Motor neuron (in vitro differentiated cells): ENCODE measurements at regions not wholly inside any gene's neighbourhood (a gene's known extent, or its start where the extent isn't known, plus 50 kb on each side); places are given as distances from the start of the nearest gene placed in this dataset.
A peak's percentile ranks its signal among the peaks of the same experiment; 100 is the strongest.

Experiments
- ATAC-seq, 8 experiments: fragments of 200-7000 bp; cut with Tn5 transposase; replicated peaks in 6 of 8; 2 replicates each; pipeline ENCODE4 v1.8.0; 2021; ENCODE audit warnings: mild to moderate bottlenecking in 8 of 8, moderate library complexity in 8 of 8
- H3K27ac ChIP-seq, 2 donors: fragments of 250-450 bp; sonication (Bioruptor Pico); 2 replicates each; pipeline ENCODE4 v1.9.0; 2021; ENCODE audit warnings: antibody characterized with exemption in 2 of 2, mild to moderate bottlenecking in 2 of 2, moderate library complexity in 1 of 2
- H3K4me1 ChIP-seq, 2 donors: fragments of 250-450 bp; sonication (Bioruptor Pico); replicated peaks in 1 of 2; 2 replicates each; pipeline ENCODE4 v1.6.1; 2021; ENCODE audit warnings: antibody characterized with exemption in 2 of 2, mild to moderate bottlenecking in 2 of 2, moderate library complexity in 1 of 2
- H3K4me3 ChIP-seq, 5 donors: fragments of 250-450 bp; sonication (Bioruptor Pico); 2 replicates each; pipeline ENCODE4 v1.9.0; 2021; ENCODE audit warnings: antibody characterized with exemption in 5 of 5, mild to moderate bottlenecking in 5 of 5, moderate library complexity in 4 of 5
- WGBS, 10 experiments: fragments of 450-650 bp; shearing (Covaris generic); methylation state at CpG; one replicate each; pipeline ENCODE4 v1.0.0; 2022; 5-methylcytosine and 5-hydroxymethylcytosine counted together
- in situ Hi-C, 9 experiments: fragments of 400-800 bp; cut with MboI; loops; one replicate each; pipeline ENCODE4 v1.15.0; 2021; ENCODE audit warnings: low sequenced_read_pairs in 9 of 9, low pct_unique_long_range_greater_than_20kb in 2 of 9; ENCODE audit not compliant: unreplicated experiment in 9 of 9

GRCh38 chr12:28883406-28883997 is 265.6 kb upstream of the FAR2 start:
- WGBS, 10 experiments: 18 to 83% (median 37%) methylated on average over 1 to 2 of the region's 2 CpGs
- no peak for ATAC-seq
- Histone ChIP-seq H3K4me1 (no peaks in the 10 kb centered on the region), H3K27ac (no peak overlapping the region), H3K4me3 (no peak overlapping the region)
- in situ Hi-C loops: no loop called here

- ATAC-seq: peak in 1 of 8 experiments; percentile 31
- WGBS, 10 experiments: 0 to 94% (median 55%) methylated on average over 1 to 3 of the region's 3 CpGs
- Histone ChIP-seq H3K4me3 (no peak overlapping the region), H3K27ac (no peak overlapping the region), H3K4me1 (no peaks in the 10 kb centered on the region)
- in situ Hi-C loops: no loop called here
Measured at GRCh38 chr12:28884904-28885679, 264.0 kb upstream of the FAR2 start.

- Histone ChIP-seq H3K4me1 (no peaks in the 10 kb centered on the region), H3K27ac (no peak overlapping the region), H3K4me3 (no peak overlapping the region)
- WGBS, 10 experiments: 60 to 88% (median 80%) methylated on average over 2 of the region's 2 CpGs
- in situ Hi-C loops: no loop called here
- peak in 2 of 8 experiments; percentile 21 to 53 for ATAC-seq
Measured at GRCh38 chr12:28885928-28886327, 263.1 kb upstream of the FAR2 start.

GRCh38 chr12:28887461-28887990 is 261.6 kb upstream of the FAR2 start:
- Histone ChIP-seq H3K4me3 (no peak overlapping the region), H3K27ac (no peak overlapping the region), H3K4me1 (no peaks in the 10 kb centered on the region)
- in situ Hi-C loops: no loop called here
- ATAC-seq: no peak

GRCh38 chr12:28890664-28891063 is 258.4 kb upstream of the FAR2 start:
- 25 to 100% (median 88%) methylated on average over 1 to 4 of the region's 4 CpGs; no CpG with 5 or more reads in 2 of the 10 experiments for WGBS, 10 experiments
- ATAC-seq: no peak
- Histone ChIP-seq H3K27ac (no peak overlapping the region), H3K4me1 (no peaks in the 10 kb centered on the region), H3K4me3 (no peak overlapping the region)
- in situ Hi-C loops: no loop called here

GRCh38 chr12:28891126-28891525 is 258.0 kb upstream of the FAR2 start:
- H3K27ac ChIP-seq: no peak overlapping the region
- H3K4me1 ChIP-seq: no peaks in the 10 kb centered on the region
- in situ Hi-C loops: no loop called here
- ATAC-seq: no peak
- no peak overlapping the region for H3K4me3 ChIP-seq

GRCh38 chr12:28893365-28893764 is 255.7 kb upstream of the FAR2 start:
- in situ Hi-C loops: no loop called here
- H3K27ac ChIP-seq: no peak overlapping the region
- WGBS, 10 experiments: 38 to 100% (median 90%) methylated on average over 1 to 2 of the region's 2 CpGs; no CpG with 5 or more reads in 1 of the 10 experiments
- ATAC-seq: no peak
- no peaks in the 10 kb centered on the region for H3K4me1 ChIP-seq
- H3K4me3 ChIP-seq: no peak overlapping the region

GRCh38 chr12:28893856-28894255 is 255.2 kb upstream of the FAR2 start:
- no peak for ATAC-seq
- in situ Hi-C loops: no loop called here
- Histone ChIP-seq H3K4me3 (no peak overlapping the region), H3K4me1 (no peaks in the 10 kb centered on the region), H3K27ac (no peak overlapping the region)
- WGBS, 10 experiments: 43 to 100% (median 83%) methylated on average over 1 of the region's 1 CpG

GRCh38 chr12:28896421-28896820 is 252.7 kb upstream of the FAR2 start:
- no peak overlapping the region for H3K27ac ChIP-seq
- H3K4me1 ChIP-seq: no peaks in the 10 kb centered on the region
- no peak overlapping the region for H3K4me3 ChIP-seq
- 83 to 100% (median 100%) methylated on average over 1 of the region's 1 CpG; no CpG with 5 or more reads in 2 of the 10 experiments for WGBS, 10 experiments
- ATAC-seq: no peak
- in situ Hi-C loops: no loop called here

GRCh38 chr12:28898038-28898437 is 251.0 kb upstream of the FAR2 start:
- no peak overlapping the region for H3K27ac ChIP-seq
- in situ Hi-C loops: no loop called here
- 0 to 57% (median 40%) methylated on average over 1 to 2 of the region's 2 CpGs; no CpG with 5 or more reads in 2 of the 10 experiments for WGBS, 10 experiments
- ATAC-seq: peak in 3 of 8 experiments; percentile 36 to 71 (median 64)
- H3K4me1 ChIP-seq: no peaks in the 10 kb centered on the region
- H3K4me3 ChIP-seq: no peak overlapping the region

GRCh38 chr12:28899951-28900350 is 249.1 kb upstream of the FAR2 start:
- no peak for ATAC-seq
- H3K4me3 ChIP-seq: no peak overlapping the region
- in situ Hi-C loops: no loop called here
- no peak overlapping the region for H3K27ac ChIP-seq
- 17 to 88% (median 50%) methylated on average over 1 of the region's 1 CpG; no CpG with 5 or more reads in 7 of the 10 experiments for WGBS, 10 experiments
- H3K4me1 ChIP-seq: no peaks in the 10 kb centered on the region

- Histone ChIP-seq H3K4me1 (no peaks in the 10 kb centered on the region), H3K27ac (no peak overlapping the region), H3K4me3 (no peak overlapping the region)
- in situ Hi-C loops: no loop called here
- ATAC-seq: no peak
- 78 to 100% (median 83%) methylated on average over 1 of the region's 1 CpG; no CpG with 5 or more reads in 2 of the 10 experiments for WGBS, 10 experiments
Measured at GRCh38 chr12:28905220-28905955, 243.7 kb upstream of the FAR2 start.

- WGBS, 10 experiments: 11 to 100% (median 67%) methylated on average over 1 of the region's 1 CpG; no CpG with 5 or more reads in 1 of the 10 experiments
- in situ Hi-C loops: no loop called here
- no peak for ATAC-seq
- Histone ChIP-seq H3K4me1 (no peaks in the 10 kb centered on the region), H3K27ac (no peak overlapping the region), H3K4me3 (no peak overlapping the region)
Measured at GRCh38 chr12:28908646-28909045, 240.4 kb upstream of the FAR2 start.
